Endothelial cell (in vitro differentiated cells): ENCODE measurements at regions not wholly inside any gene's neighbourhood (a gene's known extent, or its start where the extent isn't known, plus 50 kb on each side); places are given as distances from the start of the nearest gene placed in this dataset.

Experiments
- DNase-seq: peaks from one replicate; pipeline ENCODE4 v3.0.0; 2021; ENCODE audit warnings: low spot score
- H3K27ac Mint-ChIP-seq: one replicate; pipeline ENCODE4 v1.8.0; 2021; ENCODE audit warnings: mixed read lengths, inconsistent platforms; ENCODE audit not compliant: unreplicated experiment
- H3K27me3 Mint-ChIP-seq: one replicate; pipeline ENCODE4 v1.8.0; 2021; ENCODE audit warnings: mild to moderate bottlenecking, moderate library complexity, mixed read lengths, inconsistent platforms; ENCODE audit not compliant: unreplicated experiment
- H3K36me3 Mint-ChIP-seq: one replicate; pipeline ENCODE4 v1.8.0; 2021; ENCODE audit warnings: mild to moderate bottlenecking, low read depth, mixed read lengths, inconsistent platforms; ENCODE audit not compliant: unreplicated experiment
- H3K4me1 Mint-ChIP-seq: one replicate; pipeline ENCODE4 v1.8.0; 2021; ENCODE audit warnings: mild to moderate bottlenecking, mixed read lengths, inconsistent platforms; ENCODE audit not compliant: unreplicated experiment
- H3K4me3 Mint-ChIP-seq: one replicate; pipeline ENCODE4 v1.8.0; 2021; ENCODE audit warnings: mild to moderate bottlenecking, mixed read lengths, inconsistent platforms; ENCODE audit not compliant: unreplicated experiment
- H3K9me3 Mint-ChIP-seq: one replicate; pipeline ENCODE4 v1.8.0; 2021; ENCODE audit warnings: mixed read lengths, inconsistent platforms; ENCODE audit not compliant: unreplicated experiment
- CTCF ChIP-seq: fragments of 200-600 bp; sonication (generic); IDR thresholded peaks from one replicate; pipeline ENCODE4 v1.5.0; 2021; ENCODE audit warnings: antibody characterized with exemption; ENCODE audit not compliant: unreplicated experiment

- peaks cover 4% of the 10 kb centered on the region for H3K27me3 Mint-ChIP-seq
- no peak overlapping the region for H3K4me3 Mint-ChIP-seq
- no peak for DNase-seq
- no peak overlapping the region for H3K27ac Mint-ChIP-seq
- H3K4me1 Mint-ChIP-seq = peaks cover 9% of the 10 kb centered on the region
- no peaks in the 10 kb centered on the region for H3K36me3 Mint-ChIP-seq
- no peak for TF ChIP-seq CTCF
- no peaks in the 10 kb centered on the region for H3K9me3 Mint-ChIP-seq
Measured at GRCh38 chr4:54368281-54369265, 139.5 kb downstream of the PDGFRA start.

GRCh38 chr4:54371173-54371572 lies 142.1 kb downstream of the PDGFRA start:
- H3K27me3 Mint-ChIP-seq = peaks cover 4% of the 10 kb centered on the region
- no peak overlapping the region for H3K27ac Mint-ChIP-seq
- H3K9me3 Mint-ChIP-seq = no peaks in the 10 kb centered on the region

GRCh38 chr4:54372951-54373350 lies 143.9 kb downstream of the PDGFRA start:
- H3K36me3 Mint-ChIP-seq = no peaks in the 10 kb centered on the region
- peaks cover 7% of the 10 kb centered on the region for H3K27me3 Mint-ChIP-seq
- no peak for TF ChIP-seq CTCF
- peaks cover 9% of the 10 kb centered on the region for H3K4me1 Mint-ChIP-seq
- no peaks in the 10 kb centered on the region for H3K9me3 Mint-ChIP-seq
- no peak for DNase-seq
- H3K4me3 Mint-ChIP-seq = no peak overlapping the region
- H3K27ac Mint-ChIP-seq = no peak overlapping the region

More at GRCh38 chr4:54371173-54371572, 142.1 kb downstream of the PDGFRA start:
- TF ChIP-seq CTCF = no peak
- no peak for DNase-seq
- no peaks in the 10 kb centered on the region for H3K36me3 Mint-ChIP-seq
- H3K4me3 Mint-ChIP-seq = no peak overlapping the region
- H3K4me1 Mint-ChIP-seq = peaks cover 9% of the 10 kb centered on the region

- H3K36me3 Mint-ChIP-seq = no peaks in the 10 kb centered on the region
- H3K27me3 Mint-ChIP-seq = peaks cover 7% of the 10 kb centered on the region
- H3K27ac Mint-ChIP-seq = no peak overlapping the region
Measured at GRCh38 chr4:54373718-54374210, 144.7 kb downstream of the PDGFRA start.

More at GRCh38 chr4:54373718-54374210, 144.7 kb downstream of the PDGFRA start:
- Mint-ChIP-seq H3K4me1 (peaks cover 6% of the 10 kb centered on the region), H3K9me3 (no peaks in the 10 kb centered on the region), H3K4me3 (no peak overlapping the region)
- no peak for TF ChIP-seq CTCF
- DNase-seq = no peak
